Breast epithelium (tissue), 4 donors: ENCODE measurements at regions not wholly inside any gene's neighbourhood (a gene's known extent, or its start where the extent isn't known, plus 50 kb on each side); places are given as distances from the start of the nearest gene placed in this dataset.

Source experiments
- DNase-seq, 2 donors: peaks; one replicate each; pipeline ENCODE4 v3.0.0-alpha.2; 2019; ENCODE audit warnings: low spot score in 2 of 2
- H3K27ac ChIP-seq, 2 donors: fragments of 200-600 bp; sonication (generic) in 1 of 2; one replicate each; pipeline ENCODE4 v1.5.1; 2016 to 2019; ENCODE audit warnings: mild to moderate bottlenecking in 1 of 2
- H3K27me3 ChIP-seq, 2 donors: fragments of 200-600 bp; sonication (generic) in 1 of 2; one replicate each; pipeline versions ENCODE4 v1.5.1 to v1.6.0; 2017 to 2019; ENCODE audit warnings: control low read depth in 1 of 2, mild to moderate bottlenecking in 1 of 2
- H3K36me3 ChIP-seq: fragments of 200-600 bp; one replicate; pipeline ENCODE4 v1.5.1; 2019
- H3K4me1 ChIP-seq, 2 donors: fragments of 200-600 bp; sonication (generic); one replicate each; pipeline ENCODE4 v1.5.1; 2016 to 2019; ENCODE audit warnings: control low read depth in 1 of 2
- H3K4me3 ChIP-seq, 3 donors: fragments of 200-600 bp; sonication (generic); 1 replicate in 2 of 3; 2 replicates in 1 of 3; pipeline ENCODE4 v1.5.1; 2016 to 2019; ENCODE audit warnings: mild to moderate bottlenecking in 3 of 3, moderate library complexity in 2 of 3
- H3K9me3 ChIP-seq, 2 donors: fragments of 200-600 bp; sonication (generic) in 1 of 2; one replicate each; pipeline ENCODE4 v1.5.1; 2016 to 2019; ENCODE audit warnings: control low read depth in 1 of 2
- CTCF ChIP-seq, 3 donors: fragments of 450-650 bp; IDR thresholded peaks; one replicate each; pipeline ENCODE4 v1.5.1; 2016 to 2017; ENCODE audit warnings: antibody characterized with exemption in 3 of 3, mild to moderate bottlenecking in 3 of 3, moderate library complexity in 3 of 3
- POLR2A ChIP-seq: fragments of 450-650 bp; IDR thresholded peaks from one replicate; pipeline ENCODE4 v1.6.1; 2016; ENCODE audit warnings: antibody characterized with exemption, mild to moderate bottlenecking, moderate library complexity
- POLR2AphosphoS5 ChIP-seq, 3 donors: sonication (generic); formaldehyde crosslinking; IDR thresholded peaks; one replicate each; pipeline ENCODE4 v1.6.1; 2017; ENCODE audit warnings: antibody characterized with exemption in 3 of 3
- intact Hi-C: fragments of 100-400 bp; cut with DNase I; formaldehyde crosslinking; loops from one replicate; pipeline ENCODE4 v1.15.1; 2023; ENCODE audit warnings: low total_unique reads

GRCh38 chr4:184892999-184893398, 67.2 kb upstream of the ACSL1 start:
- no peaks in the 10 kb centered on the region for H3K9me3 ChIP-seq
- H3K4me1 ChIP-seq: no peaks in the 10 kb centered on the region
- no peak for DNase-seq
- TF ChIP-seq POLR2AphosphoS5 (IDR thresholded peaks at IDR 0.05) (no peak), POLR2A (no peak), CTCF (IDR thresholded peaks at IDR 0.05) (no peak)
- intact Hi-C loops: no loop called here
- no peaks in the 10 kb centered on the region for H3K27me3 ChIP-seq
- no peak overlapping the region for H3K27ac ChIP-seq
- no peak overlapping the region for H3K4me3 ChIP-seq
- H3K36me3 ChIP-seq: no peaks in the 10 kb centered on the region

DNA sequence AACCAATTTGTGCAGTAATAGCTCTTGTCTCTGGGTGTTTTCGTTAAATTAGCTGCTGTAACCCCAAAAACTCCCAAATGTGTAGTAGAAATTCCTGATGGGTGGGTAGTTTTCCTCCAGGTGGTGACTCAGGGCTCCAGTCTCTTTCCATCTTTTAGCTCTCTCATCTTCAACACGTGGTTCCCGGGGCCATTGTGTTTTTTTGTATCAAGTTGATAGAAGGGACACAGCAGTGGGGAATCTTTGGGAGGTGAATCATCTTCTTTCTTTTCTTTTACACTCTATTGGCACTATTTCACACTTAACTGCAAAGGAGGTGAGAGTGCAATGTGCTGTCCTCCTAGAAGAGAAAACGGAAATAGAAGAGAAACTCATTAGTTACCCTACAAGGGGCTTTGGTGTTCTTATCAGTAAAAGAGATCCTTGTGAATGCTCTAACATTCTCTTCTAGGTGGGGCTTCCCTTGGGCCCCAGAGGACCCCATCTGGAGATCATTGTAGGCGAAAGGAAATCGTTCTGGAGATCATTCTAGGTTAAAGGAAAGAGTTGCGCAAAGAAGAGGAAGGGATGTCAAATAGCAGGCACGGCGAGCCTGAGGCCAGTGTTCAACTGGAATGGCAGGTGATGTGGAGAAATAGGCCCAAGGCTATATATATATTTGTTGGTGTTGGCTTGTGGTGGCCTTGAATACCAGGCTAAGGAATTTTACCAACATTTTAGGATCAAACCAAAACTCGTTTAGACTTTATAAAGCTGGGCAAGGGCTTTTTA, 68.2 kb upstream of the ACSL1 start:
- H3K4me1 ChIP-seq: no peaks in the 10 kb centered on the region
- H3K9me3 ChIP-seq: no peaks in the 10 kb centered on the region
- no peaks in the 10 kb centered on the region for H3K27me3 ChIP-seq
- H3K4me3 ChIP-seq: no peak overlapping the region
- no peaks in the 10 kb centered on the region for H3K36me3 ChIP-seq
- H3K27ac ChIP-seq: no peak overlapping the region
- intact Hi-C loops: no loop called here
- no peak for DNase-seq
- no peak for TF ChIP-seq POLR2A
- no peak for TF ChIP-seq POLR2AphosphoS5 (IDR thresholded peaks at IDR 0.05)
- no peak for TF ChIP-seq CTCF (IDR thresholded peaks at IDR 0.05)

- no peak overlapping the region for H3K4me3 ChIP-seq
- H3K4me1 ChIP-seq: no peaks in the 10 kb centered on the region
- no peak for DNase-seq
- H3K9me3 ChIP-seq: no peaks in the 10 kb centered on the region
- no peaks in the 10 kb centered on the region for H3K36me3 ChIP-seq
- intact Hi-C loops: no loop called here
- H3K27me3 ChIP-seq: no peaks in the 10 kb centered on the region
- no peak overlapping the region for H3K27ac ChIP-seq
- TF ChIP-seq POLR2A: no peak
- no peak for TF ChIP-seq POLR2AphosphoS5 (IDR thresholded peaks at IDR 0.05)
- TF ChIP-seq CTCF (IDR thresholded peaks at IDR 0.05): no peak
Observed at GRCh38 chr4:184895012-184895695, 69.4 kb upstream of the ACSL1 start.

DNA sequence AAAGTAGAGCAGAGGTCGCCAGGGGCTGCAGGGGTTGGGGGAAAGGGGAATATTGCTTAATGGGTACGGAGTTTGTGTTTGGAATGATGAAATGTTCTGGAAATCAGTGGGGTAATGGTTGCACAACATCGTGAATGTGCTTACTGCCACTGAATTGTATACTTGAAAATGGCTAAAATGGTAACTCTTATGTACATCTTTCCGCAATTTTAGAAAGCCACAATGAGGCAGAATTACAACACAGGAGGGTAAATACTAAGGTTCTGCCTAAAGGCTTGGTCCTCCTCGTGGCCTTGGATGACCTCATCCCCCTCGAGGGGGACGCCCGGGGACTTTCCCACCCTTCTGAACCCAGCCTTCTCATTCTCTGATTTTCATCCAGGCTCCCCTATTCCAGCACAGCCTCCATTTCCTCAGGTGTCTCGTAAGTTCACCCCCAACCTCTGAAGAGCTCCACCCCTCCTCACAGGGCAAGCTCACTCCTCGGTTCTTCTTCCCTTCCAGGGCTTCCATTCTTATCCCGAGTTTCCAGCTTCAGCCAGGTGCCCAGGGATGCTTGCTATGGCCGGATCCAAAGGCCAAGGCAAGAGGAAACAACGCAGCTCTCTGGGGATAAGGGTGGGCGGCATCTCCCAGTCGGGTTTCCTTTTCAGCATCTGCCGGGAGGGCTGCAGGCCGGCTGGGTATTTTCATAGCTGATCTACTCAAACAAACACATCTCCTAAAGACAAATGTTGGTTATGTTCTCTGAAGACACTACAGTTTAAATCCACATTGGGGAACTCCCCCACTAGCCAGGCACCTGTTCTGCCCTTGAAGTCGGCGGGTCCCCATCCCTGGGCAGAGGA, 71.3 kb upstream of the ACSL1 start:
- Histone ChIP-seq H3K4me1 (no peaks in the 10 kb centered on the region), H3K4me3 (no peak overlapping the region), H3K9me3 (no peaks in the 10 kb centered on the region), H3K27me3 (no peaks in the 10 kb centered on the region), H3K36me3 (no peaks in the 10 kb centered on the region), H3K27ac (no peak overlapping the region)
- no peak for DNase-seq
- intact Hi-C loops: no loop called here
- TF ChIP-seq POLR2AphosphoS5 (IDR thresholded peaks at IDR 0.05): no peak

DNA sequence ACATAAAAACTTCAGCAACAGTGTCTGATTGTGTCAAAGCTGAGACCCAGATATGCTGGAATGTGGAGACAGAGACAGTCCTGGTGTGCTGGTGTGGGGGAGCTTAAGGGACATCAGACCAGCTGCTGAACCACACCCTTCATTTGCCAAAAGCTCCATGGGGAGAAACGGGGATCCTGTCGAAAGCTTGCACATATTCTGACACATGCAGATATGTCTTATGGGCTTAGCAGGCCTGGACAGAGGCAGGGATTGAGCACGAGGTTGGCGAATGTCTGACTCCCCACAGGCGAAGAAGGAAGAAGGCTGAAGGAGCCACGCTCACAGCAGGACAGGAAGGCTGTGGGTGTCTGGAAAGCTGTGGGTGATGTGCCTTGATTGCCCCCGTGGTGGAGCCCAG, 72.1 kb upstream of the ACSL1 start:
- intact Hi-C loops: no loop called here
- H3K4me3 ChIP-seq: no peak overlapping the region
- H3K27me3 ChIP-seq: no peaks in the 10 kb centered on the region
- no peak for DNase-seq
- TF ChIP-seq POLR2AphosphoS5 (IDR thresholded peaks at IDR 0.05) (no peak), CTCF (IDR thresholded peaks at IDR 0.05) (no peak), POLR2A (no peak)
- H3K36me3 ChIP-seq: no peaks in the 10 kb centered on the region
- H3K4me1 ChIP-seq: no peaks in the 10 kb centered on the region
- H3K27ac ChIP-seq: no peak overlapping the region
- no peaks in the 10 kb centered on the region for H3K9me3 ChIP-seq
